Endothelial cell of umbilical vein (primary cell): ENCODE measurements at regions not wholly inside any gene's neighbourhood (a gene's known extent, or its start where the extent isn't known, plus 50 kb on each side); places are given as distances from the start of the nearest gene placed in this dataset.

Experiments
- BruUV-seq: library from RNA; stranded (reverse); fragments of 400-500 nt; replicated peaks from 2 replicates; lab custom pipeline; 2021; lab: Mats Ljungman, UMichigan
- CTCF ChIA-PET: fragments of 300-600, 350-600 bp; sonication (Branson Sonifier 250); formaldehyde crosslinking; loops from one replicate; lab custom pipeline; 2021; ENCODE audit warnings: antibody characterized with exemption, inconsistent platforms; lab: Charles Lee
- POLR2A ChIA-PET: fragments of 300-600, 350-600 bp; sonication (Branson Sonifier 250); formaldehyde crosslinking; loops from one replicate; lab custom pipeline; 2021; ENCODE audit warnings: antibody characterized with exemption, inconsistent platforms; lab: Charles Lee
- DNase-seq: peaks from one replicate; pipeline ENCODE4 v3.0.0-alpha.2; 2011; ENCODE audit warnings: low read depth, low spot score
- FAIRE-seq: peaks from 2 replicates; lab custom pipeline; 2011; peaks lifted over from hg19 to GRCh38; lab: Jason Lieb, UNC
- H2AFZ ChIP-seq: 2 replicates; pipeline ENCODE4 v1.6.0; 2012; ENCODE audit warnings: low read depth, low read length, control low read depth, inconsistent platforms
- H3K27ac ChIP-seq: 2 replicates; pipeline ENCODE4 v1.5.1; 2011; ENCODE audit warnings: low read depth, mild to moderate bottlenecking, control low read depth, low read length, moderate library complexity; ENCODE audit not compliant: insufficient read depth
- H3K27me3 ChIP-seq, 2 experiments: 2 replicates each; pipeline versions ENCODE4 v1.6.0 to v1.6.1; 2011; ENCODE audit warnings: low read length in 2 of 2, mixed read lengths in 1 of 2; ENCODE audit not compliant: control insufficient read depth in 2 of 2, insufficient read depth in 2 of 2
- H3K36me3 ChIP-seq, 2 experiments: 2 replicates in 1 of 2; 3 replicates in 1 of 2; pipeline ENCODE4 v1.5.1; 2011; ENCODE audit warnings: low read length in 2 of 2, mild to moderate bottlenecking in 1 of 2, moderate library complexity in 1 of 2; ENCODE audit not compliant: control insufficient read depth in 2 of 2, insufficient read depth in 2 of 2; ENCODE audit errors: extremely low read depth in 1 of 2
- H3K4me1 ChIP-seq: 3 replicates; pipeline ENCODE4 v1.5.1; 2011; ENCODE audit warnings: mild to moderate bottlenecking, low read length; ENCODE audit not compliant: control insufficient read depth, insufficient read depth; ENCODE audit errors: extremely low read depth
- H3K4me2 ChIP-seq: 2 replicates; pipeline ENCODE4 v1.6.1; 2011; ENCODE audit warnings: low read length, control low read depth, mixed read lengths; ENCODE audit not compliant: insufficient read depth
- H3K4me3 ChIP-seq, 3 experiments: fragments of 200-600 bp in 1 of 3; sonication (generic), shearing (Covaris generic) in 1 of 3; replicated peaks in 1 of 3; 2 replicates each; pipeline ENCODE4 v1.5.1; 2011 to 2016; ENCODE audit warnings: control low read depth in 3 of 3, low read length in 3 of 3, mild to moderate bottlenecking in 2 of 3, inconsistent platforms in 1 of 3, low read depth in 1 of 3, moderate library complexity in 1 of 3; ENCODE audit not compliant: insufficient read depth in 1 of 3
- H3K79me2 ChIP-seq: 2 replicates; pipeline ENCODE4 v1.6.0; 2012; ENCODE audit warnings: low read length, inconsistent platforms; ENCODE audit not compliant: control insufficient read depth, insufficient read depth
- H3K9ac ChIP-seq: replicated peaks from 2 replicates; pipeline ENCODE3; 2011; ENCODE audit warnings: low read length, control low read depth; ENCODE audit not compliant: insufficient read depth; ENCODE audit errors: extremely low read depth
- H3K9me1 ChIP-seq: replicated peaks from 3 replicates; pipeline ENCODE4 v1.6.0; 2011; ENCODE audit warnings: mild to moderate bottlenecking, low read length; ENCODE audit not compliant: control insufficient read depth, insufficient read depth; ENCODE audit errors: extremely low read depth
- H3K9me3 ChIP-seq: replicated peaks from 2 replicates; pipeline ENCODE4 v1.5.1; 2012; ENCODE audit warnings: low read length, inconsistent platforms; ENCODE audit not compliant: control insufficient read depth, insufficient read depth
- H4K20me1 ChIP-seq: replicated peaks from 2 replicates; pipeline ENCODE3; 2011; ENCODE audit warnings: mild to moderate bottlenecking, low read length; ENCODE audit not compliant: control insufficient read depth, insufficient read depth; ENCODE audit errors: extremely low read depth
- CTCF ChIP-seq, 2 donors: IDR thresholded peaks; 1 replicate in 1 of 2; 2 replicates in 1 of 2; pipeline ENCODE4 v1.5.1; 2011; ENCODE audit warnings: low read length in 2 of 2, mild to moderate bottlenecking in 2 of 2, moderate library complexity in 2 of 2, control low read depth in 1 of 2, inconsistent platforms in 1 of 2, low read depth in 1 of 2; ENCODE audit not compliant: insufficient read depth in 1 of 2; ENCODE audit errors: extremely low read depth in 1 of 2
- EZH2 ChIP-seq: IDR thresholded peaks from 2 replicates; pipeline ENCODE4 v1.6.1; 2012; ENCODE audit warnings: borderline replicate concordance, low read depth, mild to moderate bottlenecking, moderate library complexity, low read length, inconsistent platforms; ENCODE audit not compliant: severe bottlenecking
- FOS ChIP-seq: IDR thresholded peaks from 2 replicates; pipeline ENCODE4 v1.6.1; 2011; ENCODE audit warnings: mild to moderate bottlenecking, low read length, moderate library complexity, borderline replicate concordance; ENCODE audit not compliant: insufficient read depth
- GATA2 ChIP-seq: IDR thresholded peaks from 2 replicates; pipeline ENCODE4 v1.7.0; 2011; ENCODE audit warnings: low read depth, mild to moderate bottlenecking, moderate library complexity, mixed read lengths, low read length; ENCODE audit not compliant: insufficient read length, insufficient read depth
- JUN ChIP-seq: IDR thresholded peaks from 2 replicates; pipeline ENCODE4 v1.6.1; 2011; ENCODE audit warnings: borderline replicate concordance, low read depth; ENCODE audit not compliant: insufficient read length, insufficient read depth
- MAX ChIP-seq: IDR thresholded peaks from 2 replicates; pipeline ENCODE4 v1.6.1; 2011; ENCODE audit not compliant: insufficient read depth, insufficient read length
- MYC ChIP-seq: IDR thresholded peaks from one replicate; pipeline ENCODE4 v1.6.1; 2011; ENCODE audit warnings: mild to moderate bottlenecking, low read depth, low read length
- POLR2A ChIP-seq: IDR thresholded peaks from 2 replicates; pipeline ENCODE4 v1.6.1; 2012; ENCODE audit warnings: low read depth, mild to moderate bottlenecking, control low read depth, low read length
- POLR2AphosphoS5 ChIP-seq: IDR thresholded peaks from 2 replicates; pipeline ENCODE4 v1.6.1; 2012; ENCODE audit warnings: low read depth, mild to moderate bottlenecking, control low read depth, low read length, moderate library complexity; ENCODE audit not compliant: insufficient read depth
- dilution Hi-C: fragments of 300-500 bp; cut with MboI; formaldehyde crosslinking; loops from one replicate; pipeline ENCODE4 v1.15.0; 2019; ENCODE audit warnings: low sequenced_read_pairs; ENCODE audit not compliant: extremely low pct_ligation_motif_present
- intact Hi-C: fragments of 100-400 bp; cut with micrococcal nuclease; formaldehyde crosslinking; loops from one replicate; pipeline ENCODE4 v1.10.0; 2022

- intact Hi-C loops, result no loop called here
- no peak overlapping the region for H2AFZ ChIP-seq
- no peak overlapping the region for H3K4me2 ChIP-seq
- TF ChIP-seq MAX, result no peak
- TF ChIP-seq POLR2AphosphoS5, result no peak
- no peak for TF ChIP-seq FOS
- no peak for TF ChIP-seq EZH2
- H3K9me1 ChIP-seq, result no peaks in the 10 kb centered on the region
- no peaks in the 10 kb centered on the region for H4K20me1 ChIP-seq
- no peaks in the 10 kb centered on the region for H3K27me3 ChIP-seq
- FAIRE-seq, result no peak
- no peak for DNase-seq
- H3K4me3 ChIP-seq, result no peak overlapping the region
- H3K9me3 ChIP-seq, result no peaks in the 10 kb centered on the region
- H3K36me3 ChIP-seq, result no peaks in the 10 kb centered on the region
- CTCF ChIA-PET, result interaction anchor here (0.5 to 0.6 kb wide), 2 partner anchors 118 to 701 kb away, joined by 3 to 5 read pairs; no protein-coding TSS in a partner anchor
- POLR2A ChIA-PET, result no interaction called here
- dilution Hi-C loops, result no loop called here
- BruUV-seq, result no TSS peak
- no peaks in the 10 kb centered on the region for H3K79me2 ChIP-seq
- H3K4me1 ChIP-seq, result no peaks in the 10 kb centered on the region
- H3K9ac ChIP-seq, result no peak overlapping the region
- no peak overlapping the region for H3K27ac ChIP-seq
Measured at GRCh38 chr4:167308876-167309275, 74.6 kb upstream of the SPOCK3 start.

GRCh38 chr4:167321299-167321698, 87.0 kb upstream of the SPOCK3 start:
- no peak overlapping the region for H2AFZ ChIP-seq
- H3K9me1 ChIP-seq, result no peaks in the 10 kb centered on the region
- H3K36me3 ChIP-seq, result no peaks in the 10 kb centered on the region
- no peak overlapping the region for H3K27ac ChIP-seq
- no peaks in the 10 kb centered on the region for H3K4me1 ChIP-seq
- H4K20me1 ChIP-seq, result no peaks in the 10 kb centered on the region
- TF ChIP-seq GATA2, result no peak
- no peak for TF ChIP-seq FOS
- TF ChIP-seq POLR2A, result no peak
- TF ChIP-seq MAX, result no peak
- no peak for TF ChIP-seq JUN
- no peak for TF ChIP-seq POLR2AphosphoS5
- TF ChIP-seq EZH2, result no peak
- no peak for TF ChIP-seq MYC
- TF ChIP-seq CTCF (IDR thresholded peaks at IDR 0.05; ENCODE audit: extremely low read depth in 1 of 2, insufficient read depth in 1 of 2, low read depth in 1 of 2, low read length in 2 of 2), result no peak
- ChIA-PET POLR2A (no interaction called here), CTCF (no interaction called here)
- H3K9me3 ChIP-seq, result no peaks in the 10 kb centered on the region
- H3K79me2 ChIP-seq, result no peaks in the 10 kb centered on the region
- H3K4me3 ChIP-seq, result no peak overlapping the region
- FAIRE-seq (no peak), DNase-seq (no peak)
- no TSS peak for BruUV-seq
- H3K4me2 ChIP-seq, result no peak overlapping the region
- dilution Hi-C loops, result no loop called here
- no peak overlapping the region for H3K9ac ChIP-seq
- H3K27me3 ChIP-seq, result no peaks in the 10 kb centered on the region
- intact Hi-C loops, result no loop called here
